IPS-NIHi11 (cell line): ENCODE measurements at regions not wholly inside any gene's neighbourhood (a gene's known extent, or its start where the extent isn't known, plus 50 kb on each side); places are given as distances from the start of the nearest gene placed in this dataset.

ENCODE experiments used
- DNase-seq: peaks from one replicate; pipeline ENCODE4 v3.0.0; 2012; ENCODE audit warnings: mixed read lengths, low spot score

DNA sequence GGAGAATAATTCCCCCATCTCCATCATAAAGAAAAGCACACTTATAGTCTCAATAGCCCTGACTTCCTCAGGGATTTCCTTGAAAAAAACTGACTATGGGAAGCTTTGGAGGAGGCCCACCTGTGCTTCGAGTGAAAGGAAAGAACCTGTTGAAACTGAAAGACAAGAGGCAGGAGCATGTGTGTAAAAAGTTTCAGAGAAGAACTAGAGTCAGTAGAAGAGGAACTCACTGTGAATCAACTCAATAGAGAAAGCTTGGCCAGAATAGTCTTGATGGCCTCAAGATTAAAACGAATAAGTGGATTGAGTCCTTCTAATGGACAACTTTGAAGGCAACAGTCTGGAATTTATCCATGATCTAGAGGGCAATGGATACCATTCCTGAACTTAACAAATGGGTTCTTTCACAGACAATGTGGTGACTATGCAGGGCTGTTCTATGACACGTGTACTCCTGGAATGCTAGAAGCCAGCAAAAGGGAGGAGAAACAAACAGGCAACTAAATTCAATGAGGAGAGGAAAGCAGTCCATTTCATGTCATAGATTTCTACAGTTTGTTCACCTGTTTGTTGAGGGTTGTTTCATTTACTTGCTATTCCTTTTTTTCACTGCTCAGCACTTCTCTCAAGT is 442.3 kb downstream of the GRB14 start:
- no peak for DNase-seq

GRCh38 chr2:164164602-164165001 is 428.8 kb upstream of the FIGN start:
- no peak for DNase-seq

GRCh38 chr2:164155558-164155957 is 419.8 kb upstream of the FIGN start:
- no peak for DNase-seq

DNA sequence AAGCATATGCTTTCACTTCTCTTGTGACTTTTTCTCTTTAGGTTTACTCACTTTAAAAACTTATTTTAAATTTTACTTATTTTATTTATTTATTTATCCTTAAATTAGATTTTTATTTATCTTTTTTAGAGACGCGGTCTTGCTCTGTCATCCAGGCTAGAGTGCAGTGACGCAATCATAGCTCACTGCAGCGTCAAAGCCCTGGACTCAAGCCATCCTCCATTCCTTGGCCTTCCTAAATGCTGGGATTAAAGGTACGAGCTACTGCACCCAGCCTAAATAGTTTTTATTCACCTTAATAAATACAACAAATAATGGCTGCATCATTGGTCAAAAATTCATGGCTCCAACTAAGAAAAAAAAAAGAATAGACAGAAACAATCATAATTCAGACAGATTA is 415.7 kb upstream of the FIGN start:
- DNase-seq, result no peak

- DNase-seq, result no peak
Measured at GRCh38 chr2:164150604-164151003, 414.8 kb upstream of the FIGN start.

DNA sequence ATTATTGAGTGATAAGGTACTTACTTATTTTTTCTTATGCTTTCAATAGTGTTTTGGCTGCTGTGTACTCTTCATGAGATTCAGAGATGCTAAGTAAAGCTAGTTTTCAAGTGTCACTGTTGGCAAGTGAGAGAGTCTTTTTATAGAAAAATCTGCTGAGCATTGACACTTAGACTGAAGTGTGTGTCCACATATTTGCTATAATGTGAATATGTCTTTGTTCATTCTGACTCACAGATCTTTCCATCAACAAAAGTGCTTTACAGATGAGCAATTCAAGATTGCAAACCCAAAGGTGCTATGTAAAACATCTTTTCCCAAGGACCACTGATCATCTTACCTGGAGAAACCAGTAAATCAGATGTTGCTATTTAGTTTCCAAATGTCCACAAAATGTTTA is 410.6 kb upstream of the FIGN start:
- no peak for DNase-seq

GRCh38 chr2:164145093-164145987 is 409.5 kb upstream of the FIGN start:
- DNase-seq, result no peak

DNA sequence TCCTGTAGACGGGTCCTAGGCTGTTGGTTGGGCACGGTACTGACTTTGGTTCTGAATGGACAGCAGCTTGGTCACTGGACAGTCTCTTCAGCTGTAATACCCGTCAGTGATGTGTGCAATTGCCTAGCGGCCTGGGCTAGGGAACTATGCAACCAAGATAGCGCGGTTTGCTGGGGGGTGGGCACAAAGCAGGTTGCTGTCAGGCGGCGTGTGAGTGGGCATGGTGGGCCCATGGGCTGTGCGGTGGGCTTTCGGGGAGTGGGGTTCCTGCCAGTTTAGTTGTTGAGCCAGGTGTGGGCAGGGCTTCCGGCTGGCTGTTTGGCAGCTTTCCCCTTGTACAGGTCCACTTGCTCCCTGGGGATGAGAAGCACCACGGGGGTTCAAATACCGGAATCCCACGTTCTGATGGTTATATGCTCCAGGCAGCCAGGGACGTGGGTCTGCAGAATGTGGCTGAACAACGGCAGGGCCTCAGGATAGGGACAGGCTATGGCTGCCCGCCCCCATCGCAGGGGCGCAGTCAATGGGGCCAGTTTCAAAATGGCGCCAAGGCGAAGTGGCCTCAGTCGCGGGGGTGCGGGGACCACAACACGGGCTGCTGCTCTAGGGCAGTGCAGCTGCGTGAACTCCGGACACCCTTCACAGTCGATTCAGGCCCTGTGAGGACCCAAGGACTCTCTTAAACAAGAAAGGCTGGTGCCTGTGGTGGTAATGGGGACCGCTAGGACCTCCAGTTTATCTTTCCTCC is 407.5 kb upstream of the FIGN start:
- DNase-seq, result no peak

- DNase-seq, result no peak
Measured at GRCh38 chr2:164142755-164143154, 406.9 kb upstream of the FIGN start.

GRCh38 chr2:164141271-164141670 is 405.5 kb upstream of the FIGN start:
- DNase-seq, result no peak

GRCh38 chr2:164138750-164139149 is 402.9 kb upstream of the FIGN start:
- DNase-seq, result no peak

DNA sequence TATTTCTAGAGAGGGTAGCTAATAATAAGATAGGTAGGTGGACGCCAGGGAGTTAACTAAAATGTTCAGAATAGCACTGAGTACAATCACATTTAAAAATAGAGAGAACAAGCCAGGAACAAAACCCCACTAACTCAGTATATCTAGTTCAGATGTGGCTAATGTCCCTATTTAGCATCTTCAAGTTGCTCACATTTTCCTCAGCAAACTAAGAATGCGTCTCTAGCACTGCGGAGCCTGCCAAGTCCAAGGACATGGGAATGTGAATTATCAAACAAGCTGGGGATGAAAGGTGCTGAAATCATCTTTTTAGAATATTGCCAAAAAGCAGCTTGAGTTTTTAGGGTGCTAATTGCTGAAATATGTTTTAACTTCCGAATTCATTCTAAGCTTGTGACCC is 398.5 kb upstream of the FIGN start:
- DNase-seq, result no peak

DNA sequence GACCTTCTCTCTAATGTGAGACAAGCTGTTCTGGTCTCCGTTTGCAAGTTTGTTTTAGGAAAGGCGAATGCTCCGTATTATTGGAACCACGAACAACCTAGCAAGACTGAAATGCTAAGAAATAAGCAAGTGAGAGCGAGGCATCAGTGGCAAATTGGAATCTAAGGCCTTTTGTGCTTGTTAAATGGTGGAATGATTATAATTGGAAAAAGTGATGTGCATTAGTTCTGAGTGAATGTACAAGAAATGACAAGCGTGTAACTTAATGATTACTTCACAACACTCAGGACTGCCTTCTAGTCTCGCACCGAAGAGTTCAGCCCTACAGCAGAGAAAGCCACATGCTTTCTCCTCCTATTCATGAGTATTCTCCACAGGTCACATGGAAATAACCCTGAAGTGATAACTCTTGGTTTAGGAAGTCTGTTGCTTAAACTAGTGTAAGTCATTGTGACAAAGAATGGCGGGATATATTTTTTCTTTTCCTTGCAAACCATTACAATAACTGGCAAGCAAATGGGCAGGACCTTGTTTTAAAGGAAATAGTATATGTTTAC is 392.2 kb upstream of the FIGN start:
- no peak for DNase-seq

- DNase-seq, result no peak
Measured at GRCh38 chr2:164126960-164127660, 391.3 kb upstream of the FIGN start.

- no peak for DNase-seq
Measured at GRCh38 chr2:164115806-164116205, 380.0 kb upstream of the FIGN start.

DNA sequence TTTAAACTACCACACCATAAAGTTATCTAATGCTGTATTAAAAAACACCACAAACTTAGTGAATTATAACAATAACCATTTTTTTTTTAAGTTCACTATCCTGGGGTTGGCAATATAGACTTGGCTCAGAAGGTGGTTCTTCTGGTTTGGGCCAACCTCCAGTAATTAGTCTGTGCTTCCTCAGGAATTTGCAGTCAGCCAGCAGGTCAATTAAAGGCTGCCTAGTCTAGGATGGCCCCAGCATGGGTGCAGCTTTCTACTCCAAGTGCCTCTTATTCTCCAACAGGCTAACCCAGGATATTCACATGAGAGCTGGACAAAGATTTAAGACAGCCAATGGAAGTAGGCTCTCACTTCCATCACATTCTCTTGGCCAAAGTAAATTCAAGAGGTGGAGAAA is 379.1 kb upstream of the FIGN start:
- DNase-seq, result peak; percentile 54

DNA sequence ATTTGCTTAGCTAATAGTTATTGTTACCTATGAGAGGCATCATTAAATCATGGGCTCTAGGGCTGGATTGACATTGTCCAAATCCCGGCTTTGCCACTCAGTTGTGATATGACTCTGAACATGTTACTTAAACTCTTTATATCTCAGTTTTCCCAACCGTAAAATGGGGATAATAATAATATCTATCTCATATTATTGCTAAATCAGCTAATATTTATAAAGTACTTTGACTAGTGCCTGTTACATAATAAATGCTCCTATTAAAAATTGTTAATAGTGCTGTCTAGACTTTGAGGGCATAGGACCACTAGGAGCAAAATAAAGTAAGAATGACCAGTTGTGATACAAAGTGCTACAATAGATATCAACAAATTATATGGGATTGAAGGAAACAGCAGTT is 376.3 kb upstream of the FIGN start:
- no peak for DNase-seq

GRCh38 chr2:164110515-164110914 is 374.7 kb upstream of the FIGN start:
- no peak for DNase-seq

DNA sequence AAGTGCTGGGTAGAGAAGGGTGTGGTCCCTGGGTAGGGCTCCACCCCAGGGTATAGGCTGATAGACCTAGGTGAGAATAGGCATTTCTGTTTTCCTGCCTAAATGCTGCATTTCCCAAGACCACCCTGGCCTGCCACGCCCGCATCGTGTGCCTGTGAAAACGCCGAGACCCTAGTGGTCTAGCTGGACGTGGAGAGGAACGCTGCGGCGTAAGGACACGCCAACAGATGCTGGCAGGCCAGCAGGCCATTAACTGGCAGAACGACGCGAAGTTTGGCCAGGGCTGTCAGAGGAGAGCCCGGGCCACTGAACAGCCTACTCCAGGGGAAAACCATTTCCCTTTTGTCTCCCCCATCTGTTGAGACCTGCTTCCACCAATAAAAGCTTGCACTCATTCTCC is 373.2 kb upstream of the FIGN start:
- no peak for DNase-seq

DNA sequence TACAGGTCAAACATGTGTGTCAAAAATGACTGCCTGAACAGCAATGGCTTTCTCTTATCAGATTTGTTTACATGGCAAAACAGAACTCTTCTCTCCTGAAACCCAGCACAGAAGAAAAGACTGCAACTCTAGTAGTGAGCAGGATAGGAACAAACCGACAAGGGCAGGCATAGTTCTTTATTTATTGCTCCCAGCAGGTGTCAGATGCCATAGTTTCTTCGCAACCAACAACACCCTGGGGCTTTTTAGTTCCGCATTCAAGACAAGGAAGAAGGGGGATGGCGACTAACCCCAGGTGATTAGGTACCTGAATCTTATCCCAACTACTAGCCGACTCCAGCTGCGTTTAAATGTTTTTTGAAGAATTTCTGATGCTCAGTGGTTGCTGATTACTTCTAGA is 367.5 kb upstream of the FIGN start:
- peak; percentile 29 for DNase-seq

DNA sequence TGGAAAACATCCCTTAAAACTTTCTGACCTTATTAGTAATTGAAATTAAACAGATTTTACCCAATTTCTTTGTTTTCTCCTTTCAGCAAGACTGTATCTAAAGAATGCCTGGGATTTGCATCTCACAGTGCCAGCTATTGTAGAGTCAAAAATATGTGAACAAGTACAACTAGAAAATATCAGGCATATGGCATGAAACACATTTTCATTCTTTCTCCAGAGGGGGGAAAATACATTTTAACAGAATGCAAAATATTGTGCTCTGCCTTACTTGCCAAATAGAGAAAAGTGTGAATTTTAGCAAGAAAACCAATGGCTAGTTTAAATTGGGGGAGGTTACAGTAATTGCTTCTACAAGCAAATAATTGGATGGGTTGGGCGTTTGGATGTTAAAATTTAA is 366.6 kb upstream of the FIGN start:
- DNase-seq, result no peak

- no peak for DNase-seq
Measured at GRCh38 chr2:164091673-164092072, 355.9 kb upstream of the FIGN start.
